GM12878 (cell line): ENCODE measurements at regions not wholly inside any gene's neighbourhood (a gene's known extent, or its start where the extent isn't known, plus 50 kb on each side); places are given as distances from the start of the nearest gene placed in this dataset.

ENCODE experiments used
- ATAC-seq: fragments of 200-7000 bp; cut with Tn5 transposase; 3 replicates; pipeline ENCODE4 v1.9.1; 2020; ENCODE audit warnings: mild to moderate bottlenecking, moderate library complexity
- BruUV-seq: library from RNA; stranded (reverse); fragments of 400-500 nt; replicated peaks from 2 replicates; lab custom pipeline; 2021; lab: Mats Ljungman, UMichigan
- CTCF ChIA-PET: fragments of 300-600 bp; sonication (Branson Sonifier 250); formaldehyde crosslinking; extraction: SDS; loops from one replicate; lab custom pipeline; 2021; ENCODE audit warnings: inconsistent platforms; lab: Yijun Ruan, JAX
- POLR2A ChIA-PET: fragments of 350-600 bp; formaldehyde crosslinking; extraction: SDS; loops from one replicate; lab custom pipeline; 2021; ENCODE audit warnings: inconsistent platforms; lab: Charles Lee
- RAD21 ChIA-PET: fragments of 300-600 bp; sonication (Branson Sonifier 250); formaldehyde crosslinking; loops from one replicate; lab custom pipeline; 2023; ENCODE audit warnings: antibody characterized with exemption; ENCODE audit not compliant: unreplicated experiment; lab: Charles Lee
- SMC1A ChIA-PET: fragments of 300-600 bp; sonication (Branson Sonifier 250); formaldehyde crosslinking; loops from one replicate; lab custom pipeline; 2023; ENCODE audit not compliant: unreplicated experiment, uncharacterized antibody; lab: Charles Lee
- DNase-seq: peaks from one replicate; pipeline ENCODE4 v3.0.0-alpha.2; 2011; ENCODE audit warnings: low read depth, low spot score
- FAIRE-seq: peaks from 3 replicates; lab custom pipeline; 2011; peaks lifted over from hg19 to GRCh38; lab: Jason Lieb, UNC
- H2AFZ ChIP-seq: 2 replicates; pipeline ENCODE4 v1.6.0; 2011; ENCODE audit warnings: low read depth, low read length, control low read depth; ENCODE audit not compliant: control insufficient read depth
- H3K27ac ChIP-seq: 2 replicates; pipeline ENCODE4 v1.5.1; 2011; ENCODE audit warnings: control low read depth; ENCODE audit not compliant: control insufficient read depth, insufficient read depth
- H3K27me3 ChIP-seq, 2 experiments: replicated peaks in 1 of 2; 2 replicates each; pipeline versions ENCODE4 v1.6.0 to v1.6.1; 2011; ENCODE audit warnings: low read length in 1 of 2; ENCODE audit not compliant: control insufficient read depth in 2 of 2, insufficient read depth in 2 of 2
- H3K36me3 ChIP-seq, 2 experiments: 2 replicates each; pipeline ENCODE4 v1.5.1; 2011; ENCODE audit warnings: low read length in 1 of 2; ENCODE audit not compliant: control insufficient read depth in 2 of 2, insufficient read depth in 2 of 2
- H3K4me1 ChIP-seq: 2 replicates; pipeline ENCODE4 v1.6.1; 2011; ENCODE audit warnings: mild to moderate bottlenecking, low read length, moderate library complexity, mixed read lengths; ENCODE audit not compliant: control insufficient read depth, insufficient read depth
- H3K4me2 ChIP-seq: 2 replicates; pipeline ENCODE4 v1.6.0; 2011; ENCODE audit warnings: control low read depth; ENCODE audit not compliant: control insufficient read depth, insufficient read depth
- H3K4me3 ChIP-seq: fragments of 200-600 bp; sonication (generic); 2 replicates; pipeline ENCODE4 v1.5.1; 2016
- H3K79me2 ChIP-seq: 2 replicates; pipeline ENCODE4 v1.6.0; 2011; ENCODE audit warnings: low read length; ENCODE audit not compliant: control insufficient read depth, insufficient read depth
- H3K9ac ChIP-seq: 2 replicates; pipeline ENCODE4 v1.8.0; 2011; ENCODE audit warnings: low read length, control low read depth, mixed read lengths; ENCODE audit not compliant: control insufficient read depth, insufficient read depth
- H3K9me3 ChIP-seq: replicated peaks from 3 replicates; pipeline ENCODE4 v1.5.1; 2011; ENCODE audit warnings: mild to moderate bottlenecking, low read length; ENCODE audit not compliant: control insufficient read depth, insufficient read depth
- H4K20me1 ChIP-seq: 2 replicates; pipeline ENCODE4 v1.6.0; 2011; ENCODE audit not compliant: control insufficient read depth, insufficient read depth
- BACH1 ChIP-seq: fragments of 450-650 bp; IDR thresholded peaks from 2 replicates; pipeline ENCODE4 v1.6.1; 2017; ENCODE audit warnings: mild to moderate bottlenecking, borderline replicate concordance
- CBX5 ChIP-seq: sonication (generic); IDR thresholded peaks from 2 replicates; pipeline ENCODE4 v1.6.1; 2016; ENCODE audit warnings: low read depth, moderate library complexity, mild to moderate bottlenecking, inconsistent platforms
- CREM ChIP-seq: IDR thresholded peaks from 2 replicates; pipeline ENCODE4 v1.6.1; 2014; ENCODE audit warnings: antibody characterized with exemption, low read depth
- CUX1 ChIP-seq: IDR thresholded peaks from 2 replicates; pipeline ENCODE4 v1.6.1; 2012; ENCODE audit warnings: improper control_type of control experiment, low read depth, low read length; ENCODE audit not compliant: insufficient replicate concordance
- ETV6 ChIP-seq, 2 experiments: fragments of 450-650 bp in 1 of 2; IDR thresholded peaks in 1 of 2; conservative IDR thresholded peaks in 1 of 2; 2 replicates each; pipeline ENCODE4 v1.6.1; 2014; ENCODE audit warnings: antibody characterized with exemption in 1 of 2, borderline replicate concordance in 1 of 2, low read depth in 1 of 2, mild to moderate bottlenecking in 1 of 2, moderate library complexity in 1 of 2
- IRF5 ChIP-seq: fragments of 450-650 bp; IDR thresholded peaks from 2 replicates; pipeline ENCODE4 v1.6.1; 2017; ENCODE audit warnings: borderline replicate concordance
- KAT2A ChIP-seq: conservative IDR thresholded peaks from 2 replicates; pipeline ENCODE4 v1.6.1; 2011; ENCODE audit warnings: low read depth, low read length; ENCODE audit not compliant: control insufficient read depth
- MTA2 ChIP-seq: fragments of 450-650 bp; IDR thresholded peaks from 2 replicates; pipeline ENCODE4 v1.6.1; 2016; ENCODE audit warnings: low read depth, mild to moderate bottlenecking, moderate library complexity
- NKRF ChIP-seq: fragments of 450-650 bp; conservative IDR thresholded peaks from 2 replicates; pipeline ENCODE4 v1.6.1; 2017; ENCODE audit warnings: mild to moderate bottlenecking, moderate library complexity
- NR2C1 ChIP-seq: fragments of 450-650 bp; IDR thresholded peaks from 2 replicates; pipeline ENCODE4 v1.6.1; 2017; ENCODE audit warnings: antibody characterized with exemption, mild to moderate bottlenecking, moderate library complexity
- SUZ12 ChIP-seq: fragments of 200-600 bp; sonication (generic); IDR thresholded peaks from one replicate; pipeline ENCODE4 v1.6.1; 2018; ENCODE audit warnings: antibody characterized with exemption, mild to moderate bottlenecking; ENCODE audit not compliant: unreplicated experiment
- ZBTB11 ChIP-seq: fragments of 450-650 bp; formaldehyde crosslinking; IDR thresholded peaks from 2 replicates; pipeline ENCODE4 v1.5.0; 2022; ENCODE audit warnings: mild to moderate bottlenecking, missing genetic modification characterization
- WGBS: methylation state at CpG from one replicate; pipeline ENCODE4 v1.1.6; 2016; ENCODE audit warnings: low lambda C conversion rate; ENCODE audit not compliant: insufficient replicate concordance, insufficient coverage; ENCODE audit errors: missing lambda C conversion rate; 5-methylcytosine and 5-hydroxymethylcytosine counted together
- in situ Hi-C: fragments of 300-500 bp; cut with MboI; formaldehyde crosslinking; loops from 9 replicates; pipeline ENCODE4 v1.14.3; 2018; ENCODE audit warnings: mixed read lengths
- intact Hi-C: fragments of 100-400 bp; cut with micrococcal nuclease; formaldehyde crosslinking; loops from one replicate; pipeline ENCODE4 v1.14.2; 2022; ENCODE audit not compliant: unreplicated experiment

- POLR2A ChIA-PET = no interaction called here
- no peak for FAIRE-seq
- TF ChIP-seq MTA2 = no peak
- TF ChIP-seq BACH1 = no peak
- TF ChIP-seq KAT2A = no peak
- no peak for TF ChIP-seq NR2C1
- no peak for TF ChIP-seq NKRF
- TF ChIP-seq CUX1 = no peak
- no peak for TF ChIP-seq SUZ12
- TF ChIP-seq ETV6 (conservative IDR thresholded peaks at IDR 0.05 in 1 of 2, IDR thresholded peaks at IDR 0.05 in 1 of 2; ENCODE audit: borderline replicate concordance in 1 of 2, low read depth in 1 of 2) = no peak
- no peak for TF ChIP-seq CREM
- no peak for TF ChIP-seq ZBTB11
- no peak for TF ChIP-seq CBX5
- TF ChIP-seq IRF5 = no peak
Measured at GRCh38 chr16:47855431-47855830, 300.4 kb downstream of the ABCC12 start.

More at GRCh38 chr16:47855431-47855830, 300.4 kb downstream of the ABCC12 start:
- no peak overlapping the region for H3K9ac ChIP-seq
- H4K20me1 ChIP-seq = no peaks in the 10 kb centered on the region
- SMC1A ChIA-PET = no interaction called here
- H3K4me3 ChIP-seq = no peak overlapping the region
- no peaks in the 10 kb centered on the region for H3K9me3 ChIP-seq
- H3K4me2 ChIP-seq = no peak overlapping the region
- intact Hi-C loops = no loop called here
- RAD21 ChIA-PET = no interaction called here
- no peaks in the 10 kb centered on the region; a peak in 1 of 4 replicates for H3K27me3 ChIP-seq
- H2AFZ ChIP-seq = no peak overlapping the region
- H3K4me1 ChIP-seq = no peaks in the 10 kb centered on the region
- CTCF ChIA-PET = interaction anchor here (0.6 kb wide), 1 partner anchor 50 kb away, joined by 3 read pairs; no protein-coding TSS in a partner anchor
- DNase-seq (no peak), ATAC-seq (no peak)
- no peak overlapping the region for H3K27ac ChIP-seq
- in situ Hi-C loops = no loop called here
- no peaks in the 10 kb centered on the region for H3K36me3 ChIP-seq
- H3K79me2 ChIP-seq = no peaks in the 10 kb centered on the region
- WGBS = 0% methylated on average over 3 of the region's 3 CpGs
- no TSS peak for BruUV-seq
